ENCODE measurements at regions not wholly inside any gene's neighbourhood (a gene's known extent, or its start where the extent isn't known, plus 50 kb on each side); places are given as distances from the start of the nearest gene placed in this dataset.

- no peaks in the 10 kb centered on the region for H3K36me3 Mint-ChIP-seq
- H3K27me3 Mint-ChIP-seq: peaks cover 16 to 28% of the 10 kb centered on the region in 2 donors
- no peaks in the 10 kb centered on the region for H3K9me3 Mint-ChIP-seq
- DNase-seq (ENCODE audit: low spot score) (no peak), ATAC-seq (no peak)
- no peaks in the 10 kb centered on the region for H3K4me1 Mint-ChIP-seq (ENCODE audit: low read depth in 2 of 2)
- H3K27ac Mint-ChIP-seq: no peak overlapping the region
- H3K4me3 Mint-ChIP-seq: no peak overlapping the region
Observed at GRCh38 chr7:26916336-26916735, 51.9 kb upstream of the SKAP2 start.
